GM12878 (cell line): ENCODE measurements at regions not wholly inside any gene's neighbourhood (a gene's known extent, or its start where the extent isn't known, plus 50 kb on each side); places are given as distances from the start of the nearest gene placed in this dataset.

ENCODE experiments used
- ATAC-seq: fragments of 200-7000 bp; cut with Tn5 transposase; 3 replicates; pipeline ENCODE4 v1.9.1; 2020; ENCODE audit warnings: mild to moderate bottlenecking, moderate library complexity
- BruUV-seq: library from RNA; stranded (reverse); fragments of 400-500 nt; replicated peaks from 2 replicates; lab custom pipeline; 2021; lab: Mats Ljungman, UMichigan
- CTCF ChIA-PET: fragments of 300-600 bp; sonication (Branson Sonifier 250); formaldehyde crosslinking; extraction: SDS; loops from one replicate; lab custom pipeline; 2021; ENCODE audit warnings: inconsistent platforms; lab: Yijun Ruan, JAX
- POLR2A ChIA-PET: fragments of 350-600 bp; formaldehyde crosslinking; extraction: SDS; loops from one replicate; lab custom pipeline; 2021; ENCODE audit warnings: inconsistent platforms; lab: Charles Lee
- RAD21 ChIA-PET: fragments of 300-600 bp; sonication (Branson Sonifier 250); formaldehyde crosslinking; loops from one replicate; lab custom pipeline; 2023; ENCODE audit warnings: antibody characterized with exemption; ENCODE audit not compliant: unreplicated experiment; lab: Charles Lee
- SMC1A ChIA-PET: fragments of 300-600 bp; sonication (Branson Sonifier 250); formaldehyde crosslinking; loops from one replicate; lab custom pipeline; 2023; ENCODE audit not compliant: unreplicated experiment, uncharacterized antibody; lab: Charles Lee
- DNase-seq: peaks from one replicate; pipeline ENCODE4 v3.0.0-alpha.2; 2011; ENCODE audit warnings: low read depth, low spot score
- FAIRE-seq: peaks from 3 replicates; lab custom pipeline; 2011; peaks lifted over from hg19 to GRCh38; lab: Jason Lieb, UNC
- H2AFZ ChIP-seq: 2 replicates; pipeline ENCODE4 v1.6.0; 2011; ENCODE audit warnings: low read depth, low read length, control low read depth; ENCODE audit not compliant: control insufficient read depth
- H3K27ac ChIP-seq: 2 replicates; pipeline ENCODE4 v1.5.1; 2011; ENCODE audit warnings: control low read depth; ENCODE audit not compliant: control insufficient read depth, insufficient read depth
- H3K27me3 ChIP-seq, 2 experiments: replicated peaks in 1 of 2; 2 replicates each; pipeline versions ENCODE4 v1.6.0 to v1.6.1; 2011; ENCODE audit warnings: low read length in 1 of 2; ENCODE audit not compliant: control insufficient read depth in 2 of 2, insufficient read depth in 2 of 2
- H3K36me3 ChIP-seq, 2 experiments: 2 replicates each; pipeline ENCODE4 v1.5.1; 2011; ENCODE audit warnings: low read length in 1 of 2; ENCODE audit not compliant: control insufficient read depth in 2 of 2, insufficient read depth in 2 of 2
- H3K4me1 ChIP-seq: 2 replicates; pipeline ENCODE4 v1.6.1; 2011; ENCODE audit warnings: mild to moderate bottlenecking, low read length, moderate library complexity, mixed read lengths; ENCODE audit not compliant: control insufficient read depth, insufficient read depth
- H3K4me2 ChIP-seq: 2 replicates; pipeline ENCODE4 v1.6.0; 2011; ENCODE audit warnings: control low read depth; ENCODE audit not compliant: control insufficient read depth, insufficient read depth
- H3K4me3 ChIP-seq: fragments of 200-600 bp; sonication (generic); 2 replicates; pipeline ENCODE4 v1.5.1; 2016
- H3K79me2 ChIP-seq: 2 replicates; pipeline ENCODE4 v1.6.0; 2011; ENCODE audit warnings: low read length; ENCODE audit not compliant: control insufficient read depth, insufficient read depth
- H3K9ac ChIP-seq: 2 replicates; pipeline ENCODE4 v1.8.0; 2011; ENCODE audit warnings: low read length, control low read depth, mixed read lengths; ENCODE audit not compliant: control insufficient read depth, insufficient read depth
- H3K9me3 ChIP-seq: replicated peaks from 3 replicates; pipeline ENCODE4 v1.5.1; 2011; ENCODE audit warnings: mild to moderate bottlenecking, low read length; ENCODE audit not compliant: control insufficient read depth, insufficient read depth
- H4K20me1 ChIP-seq: 2 replicates; pipeline ENCODE4 v1.6.0; 2011; ENCODE audit not compliant: control insufficient read depth, insufficient read depth
- E2F8 ChIP-seq: fragments of 450-650 bp; IDR thresholded peaks from 2 replicates; pipeline ENCODE4 v1.6.1; 2018; ENCODE audit warnings: mild to moderate bottlenecking, low read depth, moderate library complexity; ENCODE audit not compliant: partially characterized antibody
- ETV6 ChIP-seq, 2 experiments: fragments of 450-650 bp in 1 of 2; IDR thresholded peaks in 1 of 2; conservative IDR thresholded peaks in 1 of 2; 2 replicates each; pipeline ENCODE4 v1.6.1; 2014; ENCODE audit warnings: antibody characterized with exemption in 1 of 2, borderline replicate concordance in 1 of 2, low read depth in 1 of 2, mild to moderate bottlenecking in 1 of 2, moderate library complexity in 1 of 2
- JUND ChIP-seq: IDR thresholded peaks from 2 replicates; pipeline ENCODE4 v1.6.1; 2012; ENCODE audit warnings: low read depth, mild to moderate bottlenecking, low read length, improper control_type of control experiment, moderate library complexity
- POLR2A ChIP-seq: IDR thresholded peaks from 2 replicates; pipeline ENCODE4 v1.6.1; 2011; ENCODE audit warnings: low read depth, mild to moderate bottlenecking, low read length
- PRDM15 ChIP-seq: fragments of 450-650 bp; formaldehyde crosslinking; IDR thresholded peaks from 2 replicates; pipeline ENCODE4 v1.4.0; 2020; ENCODE audit warnings: mild to moderate bottlenecking, moderate library complexity
- RUNX3 ChIP-seq: IDR thresholded peaks from 2 replicates; pipeline ENCODE4 v1.6.1; 2012; ENCODE audit warnings: low read length, inconsistent platforms
- SREBF1 ChIP-seq: IDR thresholded peaks from 2 replicates; pipeline ENCODE4 v1.6.1; 2012; ENCODE audit warnings: mild to moderate bottlenecking, low read length
- TAF1 ChIP-seq: IDR thresholded peaks from 2 replicates; pipeline ENCODE4 v1.6.1; 2011; ENCODE audit warnings: mild to moderate bottlenecking, low read depth, low read length, borderline replicate concordance
- TCF3 ChIP-seq: IDR thresholded peaks from 2 replicates; pipeline ENCODE4 v1.6.1; 2012; ENCODE audit warnings: low read depth, mild to moderate bottlenecking, low read length, borderline replicate concordance; ENCODE audit not compliant: insufficient read depth
- WGBS: methylation state at CpG from one replicate; pipeline ENCODE4 v1.1.6; 2016; ENCODE audit warnings: low lambda C conversion rate; ENCODE audit not compliant: insufficient replicate concordance, insufficient coverage; ENCODE audit errors: missing lambda C conversion rate; 5-methylcytosine and 5-hydroxymethylcytosine counted together
- in situ Hi-C: fragments of 300-500 bp; cut with MboI; formaldehyde crosslinking; loops from 9 replicates; pipeline ENCODE4 v1.14.3; 2018; ENCODE audit warnings: mixed read lengths
- intact Hi-C: fragments of 100-400 bp; cut with micrococcal nuclease; formaldehyde crosslinking; loops from one replicate; pipeline ENCODE4 v1.14.2; 2022; ENCODE audit not compliant: unreplicated experiment
- TF ChIP-seq, protein P1 (sequence below), 3 experiments: IDR thresholded peaks in 2 of 3; conservative IDR thresholded peaks in 1 of 3; 2 replicates each; pipeline ENCODE4 v1.5.1; 2011; ENCODE audit warnings: low read depth in 3 of 3, low read length in 3 of 3, mild to moderate bottlenecking in 3 of 3, control low read depth in 2 of 3, moderate library complexity in 2 of 3, inconsistent platforms in 1 of 3, mixed read lengths in 1 of 3; ENCODE audit not compliant: control insufficient read depth in 2 of 3, insufficient read depth in 1 of 3; ENCODE audit errors: extremely low read depth in 1 of 3
- TF ChIP-seq, protein P2 (sequence below): IDR thresholded peaks from 2 replicates; pipeline ENCODE4 v1.6.1; 2011; ENCODE audit warnings: borderline replicate concordance, low read depth, mild to moderate bottlenecking, moderate library complexity, mixed read lengths, low read length; ENCODE audit not compliant: insufficient read depth; ENCODE audit errors: extremely low read length

DNA sequence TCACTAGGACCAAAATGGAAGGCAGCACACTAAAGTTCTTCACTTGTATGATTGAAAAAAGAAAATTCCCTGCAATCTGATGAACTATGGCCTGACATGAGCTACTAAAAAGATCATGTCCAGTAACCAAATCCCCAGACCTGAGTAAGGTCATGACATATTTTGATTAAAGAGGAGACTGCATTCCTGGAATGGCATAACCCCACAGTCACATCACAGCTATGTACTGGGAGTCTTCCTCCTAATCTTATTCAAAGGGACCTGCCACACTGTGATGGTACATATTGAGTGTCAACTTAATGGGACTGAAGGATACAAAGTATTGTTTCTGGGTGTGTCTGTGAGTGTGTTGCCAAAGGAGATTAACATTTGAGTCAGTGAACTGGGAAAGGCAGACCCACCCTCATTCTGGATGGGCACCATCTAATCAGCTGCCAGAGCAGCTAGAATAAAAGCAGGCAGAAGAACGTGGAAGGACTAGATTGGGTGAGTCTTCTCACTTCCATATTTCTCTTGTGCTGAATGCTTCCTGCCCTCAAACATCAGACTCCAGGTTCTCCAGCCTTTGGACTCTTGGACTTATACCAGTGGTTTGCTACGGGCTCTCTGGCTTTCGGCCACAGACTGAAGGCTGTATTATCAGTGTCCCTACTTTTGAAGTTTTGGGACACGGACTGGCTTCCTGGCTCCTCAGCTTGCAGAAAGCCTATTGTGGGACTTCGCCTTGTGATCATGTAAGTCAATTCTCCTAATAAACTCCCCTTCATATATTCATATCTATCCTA is 345.0 kb downstream of the TMEM38B start:
- no peak for DNase-seq
- Histone ChIP-seq H3K4me1 (no peaks in the 10 kb centered on the region), H3K36me3 (no peaks in the 10 kb centered on the region), H3K27ac (no peak overlapping the region), H3K9me3 (no peaks in the 10 kb centered on the region), H3K79me2 (no peaks in the 10 kb centered on the region), H2AFZ (no peak overlapping the region), H4K20me1 (no peaks in the 10 kb centered on the region), H3K27me3 (no peaks in the 10 kb centered on the region), H3K4me3 (no peak overlapping the region), H3K4me2 (no peak overlapping the region), H3K9ac (no peak overlapping the region)
- 13% methylated on average over 5 of the region's 5 CpGs for WGBS
- CTCF ChIA-PET = no interaction called here
- in situ Hi-C loops = no loop called here
- FAIRE-seq = no peak
- SMC1A ChIA-PET = interaction anchor here (0.6 kb wide), 1 partner anchor 10 kb away, joined by 3 read pairs; no protein-coding TSS in a partner anchor
- intact Hi-C loops = no loop called here
- RAD21 ChIA-PET = no interaction called here
- no TSS peak for BruUV-seq
- no peak for ATAC-seq
- POLR2A ChIA-PET = no interaction called here
- TF ChIP-seq, protein P1, sequence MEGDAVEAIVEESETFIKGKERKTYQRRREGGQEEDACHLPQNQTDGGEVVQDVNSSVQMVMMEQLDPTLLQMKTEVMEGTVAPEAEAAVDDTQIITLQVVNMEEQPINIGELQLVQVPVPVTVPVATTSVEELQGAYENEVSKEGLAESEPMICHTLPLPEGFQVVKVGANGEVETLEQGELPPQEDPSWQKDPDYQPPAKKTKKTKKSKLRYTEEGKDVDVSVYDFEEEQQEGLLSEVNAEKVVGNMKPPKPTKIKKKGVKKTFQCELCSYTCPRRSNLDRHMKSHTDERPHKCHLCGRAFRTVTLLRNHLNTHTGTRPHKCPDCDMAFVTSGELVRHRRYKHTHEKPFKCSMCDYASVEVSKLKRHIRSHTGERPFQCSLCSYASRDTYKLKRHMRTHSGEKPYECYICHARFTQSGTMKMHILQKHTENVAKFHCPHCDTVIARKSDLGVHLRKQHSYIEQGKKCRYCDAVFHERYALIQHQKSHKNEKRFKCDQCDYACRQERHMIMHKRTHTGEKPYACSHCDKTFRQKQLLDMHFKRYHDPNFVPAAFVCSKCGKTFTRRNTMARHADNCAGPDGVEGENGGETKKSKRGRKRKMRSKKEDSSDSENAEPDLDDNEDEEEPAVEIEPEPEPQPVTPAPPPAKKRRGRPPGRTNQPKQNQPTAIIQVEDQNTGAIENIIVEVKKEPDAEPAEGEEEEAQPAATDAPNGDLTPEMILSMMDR (IDR thresholded peaks at IDR 0.05 in 2 of 3, conservative IDR thresholded peaks at IDR 0.05 in 1 of 3; ENCODE audit: control insufficient read depth in 2 of 3, extremely low read depth in 1 of 3, insufficient read depth in 1 of 3, low read depth in 3 of 3, low read length in 3 of 3) = no peak
- TF ChIP-seq TAF1 (no peak), TCF3 (no peak), ETV6 (conservative IDR thresholded peaks at IDR 0.05 in 1 of 2, IDR thresholded peaks at IDR 0.05 in 1 of 2; ENCODE audit: borderline replicate concordance in 1 of 2, low read depth in 1 of 2) (no peak), JUND (no peak), E2F8 (no peak), POLR2A (no peak), SREBF1 (no peak), RUNX3 (no peak), PRDM15 (CRISPR knock-in tag) (no peak)
- TF ChIP-seq, protein P2, sequence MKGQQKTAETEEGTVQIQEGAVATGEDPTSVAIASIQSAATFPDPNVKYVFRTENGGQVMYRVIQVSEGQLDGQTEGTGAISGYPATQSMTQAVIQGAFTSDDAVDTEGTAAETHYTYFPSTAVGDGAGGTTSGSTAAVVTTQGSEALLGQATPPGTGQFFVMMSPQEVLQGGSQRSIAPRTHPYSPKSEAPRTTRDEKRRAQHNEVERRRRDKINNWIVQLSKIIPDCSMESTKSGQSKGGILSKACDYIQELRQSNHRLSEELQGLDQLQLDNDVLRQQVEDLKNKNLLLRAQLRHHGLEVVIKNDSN = no peak
